ENCODE measurements at regions not wholly inside any gene's neighbourhood (a gene's known extent, or its start where the extent isn't known, plus 50 kb on each side); places are given as distances from the start of the nearest gene placed in this dataset.
"Not testable (repeated sequence)": the region's sequence is repeated elsewhere in the genome, so short reads cannot be mapped to it uniquely, and the experiment has no call there.

DNA sequence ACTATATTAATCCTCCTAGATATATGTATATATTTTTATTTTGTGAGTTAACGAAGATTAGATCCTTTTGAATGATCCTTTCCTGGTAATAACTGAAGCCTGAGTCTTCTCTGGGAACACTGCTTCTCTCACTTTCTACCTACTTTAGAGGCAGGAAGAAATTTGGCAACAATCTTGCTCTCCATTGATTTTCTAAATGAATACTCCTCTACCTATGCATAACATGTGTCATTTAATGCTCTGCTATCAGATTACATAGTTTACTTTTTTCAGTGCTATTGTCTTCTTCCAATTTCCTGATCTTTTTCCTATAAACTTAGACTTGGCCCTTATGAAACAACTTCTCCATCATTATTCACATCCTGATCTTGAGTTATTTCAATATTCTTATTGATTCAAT, 60.4 kb upstream of the PDHA2 start:
- Histone ChIP-seq H3K4me3 (ENCODE audit: low read length) (no peak overlapping the region), H2AFZ (ENCODE audit: low read depth, low read length) (no peak overlapping the region), H3K9ac (ENCODE audit: low read length) (no peak overlapping the region), H4K20me1 (ENCODE audit: insufficient read depth) (no peaks in the 10 kb centered on the region), H3K9me2 (ENCODE audit: insufficient read depth, low read length) (no peaks in the 10 kb centered on the region), H3K79me2 (replicated peaks; ENCODE audit: insufficient read depth, low read length) (no peaks in the 10 kb centered on the region), H3F3A (ENCODE audit: insufficient read depth, low read length, poor library complexity, severe bottlenecking) (no peaks in the 10 kb centered on the region), H3K9me3 (ENCODE audit: low read length) (no peaks in the 10 kb centered on the region), H3K4me2 (ENCODE audit: low read length) (no peak overlapping the region), H3K36me3 (ENCODE audit: insufficient read depth, low read length) (no peaks in the 10 kb centered on the region), H3K27ac (ENCODE audit: low read length) (no peak overlapping the region), H3K27me3 (ENCODE audit: insufficient read depth, low read depth, low read length) (no peaks in the 10 kb centered on the region)
- TF ChIP-seq MXI1 (conservative IDR thresholded peaks at IDR 0.05; ENCODE audit: poor library complexity, severe bottlenecking) (no peak), RAD21 (conservative IDR thresholded peaks at IDR 0.05) (no peak), EP300 (conservative IDR thresholded peaks at IDR 0.05; ENCODE audit: poor library complexity, severe bottlenecking) (no peak), SMC3 (conservative IDR thresholded peaks at IDR 0.05; ENCODE audit: poor library complexity) (no peak), TAF1 (IDR thresholded peaks at IDR 0.05; ENCODE audit: low read depth) (no peak), EZH2 (IDR thresholded peaks at IDR 0.05; ENCODE audit: borderline replicate concordance, insufficient read depth, low read length, poor library complexity, severe bottlenecking) (no peak), POLR2AphosphoS5 (IDR thresholded peaks at IDR 0.05) (no peak)
- TF ChIP-seq, protein P1, sequence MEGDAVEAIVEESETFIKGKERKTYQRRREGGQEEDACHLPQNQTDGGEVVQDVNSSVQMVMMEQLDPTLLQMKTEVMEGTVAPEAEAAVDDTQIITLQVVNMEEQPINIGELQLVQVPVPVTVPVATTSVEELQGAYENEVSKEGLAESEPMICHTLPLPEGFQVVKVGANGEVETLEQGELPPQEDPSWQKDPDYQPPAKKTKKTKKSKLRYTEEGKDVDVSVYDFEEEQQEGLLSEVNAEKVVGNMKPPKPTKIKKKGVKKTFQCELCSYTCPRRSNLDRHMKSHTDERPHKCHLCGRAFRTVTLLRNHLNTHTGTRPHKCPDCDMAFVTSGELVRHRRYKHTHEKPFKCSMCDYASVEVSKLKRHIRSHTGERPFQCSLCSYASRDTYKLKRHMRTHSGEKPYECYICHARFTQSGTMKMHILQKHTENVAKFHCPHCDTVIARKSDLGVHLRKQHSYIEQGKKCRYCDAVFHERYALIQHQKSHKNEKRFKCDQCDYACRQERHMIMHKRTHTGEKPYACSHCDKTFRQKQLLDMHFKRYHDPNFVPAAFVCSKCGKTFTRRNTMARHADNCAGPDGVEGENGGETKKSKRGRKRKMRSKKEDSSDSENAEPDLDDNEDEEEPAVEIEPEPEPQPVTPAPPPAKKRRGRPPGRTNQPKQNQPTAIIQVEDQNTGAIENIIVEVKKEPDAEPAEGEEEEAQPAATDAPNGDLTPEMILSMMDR (IDR thresholded peaks at IDR 0.05; ENCODE audit: poor library complexity, severe bottlenecking): no peak
- TF ChIP-seq, protein P2, sequence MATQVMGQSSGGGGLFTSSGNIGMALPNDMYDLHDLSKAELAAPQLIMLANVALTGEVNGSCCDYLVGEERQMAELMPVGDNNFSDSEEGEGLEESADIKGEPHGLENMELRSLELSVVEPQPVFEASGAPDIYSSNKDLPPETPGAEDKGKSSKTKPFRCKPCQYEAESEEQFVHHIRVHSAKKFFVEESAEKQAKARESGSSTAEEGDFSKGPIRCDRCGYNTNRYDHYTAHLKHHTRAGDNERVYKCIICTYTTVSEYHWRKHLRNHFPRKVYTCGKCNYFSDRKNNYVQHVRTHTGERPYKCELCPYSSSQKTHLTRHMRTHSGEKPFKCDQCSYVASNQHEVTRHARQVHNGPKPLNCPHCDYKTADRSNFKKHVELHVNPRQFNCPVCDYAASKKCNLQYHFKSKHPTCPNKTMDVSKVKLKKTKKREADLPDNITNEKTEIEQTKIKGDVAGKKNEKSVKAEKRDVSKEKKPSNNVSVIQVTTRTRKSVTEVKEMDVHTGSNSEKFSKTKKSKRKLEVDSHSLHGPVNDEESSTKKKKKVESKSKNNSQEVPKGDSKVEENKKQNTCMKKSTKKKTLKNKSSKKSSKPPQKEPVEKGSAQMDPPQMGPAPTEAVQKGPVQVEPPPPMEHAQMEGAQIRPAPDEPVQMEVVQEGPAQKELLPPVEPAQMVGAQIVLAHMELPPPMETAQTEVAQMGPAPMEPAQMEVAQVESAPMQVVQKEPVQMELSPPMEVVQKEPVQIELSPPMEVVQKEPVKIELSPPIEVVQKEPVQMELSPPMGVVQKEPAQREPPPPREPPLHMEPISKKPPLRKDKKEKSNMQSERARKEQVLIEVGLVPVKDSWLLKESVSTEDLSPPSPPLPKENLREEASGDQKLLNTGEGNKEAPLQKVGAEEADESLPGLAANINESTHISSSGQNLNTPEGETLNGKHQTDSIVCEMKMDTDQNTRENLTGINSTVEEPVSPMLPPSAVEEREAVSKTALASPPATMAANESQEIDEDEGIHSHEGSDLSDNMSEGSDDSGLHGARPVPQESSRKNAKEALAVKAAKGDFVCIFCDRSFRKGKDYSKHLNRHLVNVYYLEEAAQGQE (IDR thresholded peaks at IDR 0.05; ENCODE audit: borderline replicate concordance): no peak

DNA sequence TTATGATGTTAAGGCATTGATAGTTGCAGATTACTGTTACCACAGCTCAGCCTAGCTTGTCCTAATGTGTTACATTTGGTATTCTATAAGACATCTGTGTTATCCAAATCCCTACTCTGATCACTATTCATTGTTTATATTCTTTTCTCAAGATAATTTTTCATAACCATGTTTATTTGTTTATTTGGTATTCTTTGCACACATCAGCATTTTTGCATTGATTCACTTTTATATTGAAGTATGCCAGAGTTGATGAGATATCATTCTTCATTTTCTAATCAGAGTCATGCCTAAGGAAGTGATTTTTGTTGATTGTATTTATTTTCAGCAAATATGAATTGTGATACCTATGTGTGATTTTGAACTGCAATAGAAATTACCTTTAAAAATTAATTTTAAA, 61.2 kb upstream of the PDHA2 start:
- H3K9me3 ChIP-seq (ENCODE audit: low read length): no peaks in the 10 kb centered on the region
- no peaks in the 10 kb centered on the region for H3K79me2 ChIP-seq (replicated peaks; ENCODE audit: insufficient read depth, low read length)
- H3K27me3 ChIP-seq (ENCODE audit: insufficient read depth, low read depth, low read length): no peaks in the 10 kb centered on the region
- H3K4me2 ChIP-seq (ENCODE audit: low read length): no peak overlapping the region
- no peak overlapping the region for H3K4me3 ChIP-seq (ENCODE audit: low read length)
- no peaks in the 10 kb centered on the region for H3K36me3 ChIP-seq (ENCODE audit: insufficient read depth, low read length)
- no peaks in the 10 kb centered on the region for H3K9me2 ChIP-seq (ENCODE audit: insufficient read depth, low read length)
- TF ChIP-seq, protein P2 (IDR thresholded peaks at IDR 0.05; ENCODE audit: borderline replicate concordance): no peak
- TF ChIP-seq EZH2 (IDR thresholded peaks at IDR 0.05; ENCODE audit: borderline replicate concordance, insufficient read depth, low read length, poor library complexity, severe bottlenecking): no peak
- TF ChIP-seq, protein P1 (IDR thresholded peaks at IDR 0.05; ENCODE audit: poor library complexity, severe bottlenecking): no peak
- no peak for TF ChIP-seq POLR2AphosphoS5 (IDR thresholded peaks at IDR 0.05)
- no peak for TF ChIP-seq RAD21 (conservative IDR thresholded peaks at IDR 0.05)
- TF ChIP-seq EP300 (conservative IDR thresholded peaks at IDR 0.05; ENCODE audit: poor library complexity, severe bottlenecking): no peak
- no peak for TF ChIP-seq SMC3 (conservative IDR thresholded peaks at IDR 0.05; ENCODE audit: poor library complexity)
- no peak for TF ChIP-seq TAF1 (IDR thresholded peaks at IDR 0.05; ENCODE audit: low read depth)
- TF ChIP-seq MXI1 (conservative IDR thresholded peaks at IDR 0.05; ENCODE audit: poor library complexity, severe bottlenecking): no peak
- H3K27ac ChIP-seq (ENCODE audit: low read length): no peak overlapping the region
- H3K9ac ChIP-seq (ENCODE audit: low read length): no peak overlapping the region
- no peaks in the 10 kb centered on the region for H4K20me1 ChIP-seq (ENCODE audit: insufficient read depth)
- H3F3A ChIP-seq (ENCODE audit: insufficient read depth, low read length, poor library complexity, severe bottlenecking): no peaks in the 10 kb centered on the region
- no peak overlapping the region for H2AFZ ChIP-seq (ENCODE audit: low read depth, low read length)

DNA sequence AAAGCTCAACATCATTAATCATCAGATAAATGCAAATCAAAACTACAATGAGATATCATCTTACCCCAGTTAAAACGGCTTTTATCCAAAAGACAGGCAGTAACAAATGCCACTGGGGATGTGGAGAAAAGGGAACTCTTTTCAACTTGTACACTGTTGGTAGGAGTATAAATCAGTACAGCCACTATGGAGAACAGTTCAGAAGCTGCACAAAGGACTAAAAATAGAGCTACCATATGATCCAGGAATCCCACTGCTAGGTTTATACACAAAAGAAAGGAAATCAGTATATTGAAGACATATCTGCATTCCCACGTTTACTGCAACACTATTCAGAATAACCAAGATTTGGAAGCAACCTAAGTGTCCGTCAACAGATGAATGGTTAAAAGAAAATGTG, 69.3 kb upstream of the PDHA2 start:
- not testable (repeated sequence) for H3K36me3 ChIP-seq (ENCODE audit: insufficient read depth, low read length); H3K4me3 ChIP-seq (ENCODE audit: low read length); H3K4me2 ChIP-seq (ENCODE audit: low read length); H3K9me2 ChIP-seq (ENCODE audit: insufficient read depth, low read length); H3K9ac ChIP-seq (ENCODE audit: low read length); H3K27me3 ChIP-seq (ENCODE audit: insufficient read depth, low read depth, low read length); H4K20me1 ChIP-seq (ENCODE audit: insufficient read depth); H2AFZ ChIP-seq (ENCODE audit: low read depth, low read length); H3K27ac ChIP-seq (ENCODE audit: low read length); H3K79me2 ChIP-seq (replicated peaks; ENCODE audit: insufficient read depth, low read length); H3K9me3 ChIP-seq (ENCODE audit: low read length); H3F3A ChIP-seq (ENCODE audit: insufficient read depth, low read length, poor library complexity, severe bottlenecking)

Data from neural cell (in vitro differentiated cells).